ENCODE measurements at regions not wholly inside any gene's neighbourhood (a gene's known extent, or its start where the extent isn't known, plus 50 kb on each side); places are given as distances from the start of the nearest gene placed in this dataset.
"Not testable (repeated sequence)": the region's sequence is repeated elsewhere in the genome, so short reads cannot be mapped to it uniquely, and the experiment has no call there.

GRCh38 chr6:19247181-19247580 lies 590.0 kb upstream of the ID4 start:
- not testable (repeated sequence) for DNase-seq (ENCODE audit: low read depth)

- not testable (repeated sequence) for DNase-seq (ENCODE audit: low read depth)
Observed at GRCh38 chr6:19256123-19256522, 581.0 kb upstream of the ID4 start.

GRCh38 chr6:19261642-19262041 lies 575.5 kb upstream of the ID4 start:
- no peak for DNase-seq (ENCODE audit: low read depth)

DNA sequence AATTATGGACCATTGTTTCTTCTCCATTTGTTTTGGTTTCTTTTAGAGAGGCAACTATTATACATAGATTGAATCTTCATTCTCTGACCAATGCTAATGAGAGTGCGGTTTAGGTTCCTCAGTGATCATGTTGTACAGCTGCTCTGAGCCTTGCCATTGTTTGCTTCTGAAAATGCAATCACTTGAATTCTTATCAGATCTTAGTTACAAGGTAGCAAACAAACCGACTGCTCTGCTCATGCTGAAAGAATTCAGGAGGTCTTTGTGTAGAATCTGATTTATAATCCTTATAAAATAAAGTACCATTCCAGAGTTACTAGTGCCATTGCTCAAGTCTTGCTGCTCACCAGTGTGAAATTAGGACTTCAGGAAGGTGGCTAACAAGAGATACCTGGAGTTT lies 569.1 kb upstream of the ID4 start:
- no peak for DNase-seq (ENCODE audit: low read depth)

GRCh38 chr6:19268718-19269117 lies 568.5 kb upstream of the ID4 start:
- DNase-seq (ENCODE audit: low read depth), result no peak

- DNase-seq (ENCODE audit: low read depth), result no peak
Observed at GRCh38 chr6:19269341-19269898, 567.8 kb upstream of the ID4 start.

DNA sequence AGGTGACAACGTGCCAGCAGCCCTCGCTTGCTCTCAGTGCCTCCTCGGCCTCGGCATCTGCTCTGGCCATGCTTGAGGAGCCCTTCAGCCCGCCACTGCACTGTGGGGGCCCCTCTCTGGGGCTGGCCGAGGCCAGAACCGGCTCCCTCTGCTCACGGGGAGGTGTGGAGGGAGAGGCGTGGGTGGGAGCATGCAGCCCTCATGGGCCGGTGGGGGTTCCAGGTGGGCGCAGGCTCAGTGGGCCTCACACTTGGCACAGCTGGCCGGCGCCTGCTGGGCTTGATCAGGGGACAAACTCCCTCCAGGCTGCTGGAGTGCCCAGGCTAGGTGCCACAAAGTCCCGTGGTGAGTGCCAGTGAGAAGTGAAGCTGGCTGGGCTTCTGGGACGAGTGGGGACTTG lies 566.6 kb upstream of the ID4 start:
- DNase-seq (ENCODE audit: low read depth), result no peak

GRCh38 chr6:19279273-19279684 lies 557.9 kb upstream of the ID4 start:
- DNase-seq (ENCODE audit: low read depth), result no peak

DNA sequence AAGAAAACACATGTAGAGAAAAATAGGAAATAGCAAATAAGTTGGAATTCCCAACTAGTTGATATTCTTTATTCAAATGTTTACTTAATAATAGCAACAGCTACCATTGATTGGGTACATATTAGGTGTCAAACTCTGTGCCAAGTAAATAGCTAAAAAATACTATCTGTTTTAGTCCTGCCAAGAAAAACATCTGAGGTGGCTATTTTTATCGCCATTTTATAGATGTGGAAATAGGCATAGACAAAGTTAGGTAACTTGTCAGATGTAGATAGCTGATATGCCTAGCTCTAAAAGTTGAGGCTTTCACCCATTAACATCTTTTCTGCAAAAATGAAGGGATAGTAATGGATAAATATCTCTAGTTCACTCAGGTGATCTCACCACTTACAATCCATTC lies 549.2 kb upstream of the ID4 start:
- no peak for DNase-seq (ENCODE audit: low read depth)

DNA sequence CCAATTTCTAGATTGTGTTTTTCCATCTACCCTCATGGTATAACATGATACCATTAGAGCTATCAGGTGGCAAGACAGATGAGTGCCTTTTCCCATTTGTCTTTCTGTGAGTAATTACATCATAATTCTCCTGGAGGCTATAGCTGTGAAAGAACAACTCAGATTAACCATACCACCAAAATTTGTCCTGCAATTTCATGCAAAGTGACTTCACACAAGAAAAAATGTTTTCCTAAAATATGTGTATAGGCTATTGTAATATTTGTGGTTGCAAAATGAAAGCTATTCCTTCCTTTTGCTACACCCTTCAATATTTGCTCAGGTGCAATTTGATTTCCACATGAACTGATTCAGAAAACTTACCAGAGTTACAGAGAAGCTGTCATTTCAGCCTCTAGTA lies 547.7 kb upstream of the ID4 start:
- no peak for DNase-seq (ENCODE audit: low read depth)

- DNase-seq (ENCODE audit: low read depth), result no peak
Observed at GRCh38 chr6:19297880-19298279, 539.3 kb upstream of the ID4 start.

DNA sequence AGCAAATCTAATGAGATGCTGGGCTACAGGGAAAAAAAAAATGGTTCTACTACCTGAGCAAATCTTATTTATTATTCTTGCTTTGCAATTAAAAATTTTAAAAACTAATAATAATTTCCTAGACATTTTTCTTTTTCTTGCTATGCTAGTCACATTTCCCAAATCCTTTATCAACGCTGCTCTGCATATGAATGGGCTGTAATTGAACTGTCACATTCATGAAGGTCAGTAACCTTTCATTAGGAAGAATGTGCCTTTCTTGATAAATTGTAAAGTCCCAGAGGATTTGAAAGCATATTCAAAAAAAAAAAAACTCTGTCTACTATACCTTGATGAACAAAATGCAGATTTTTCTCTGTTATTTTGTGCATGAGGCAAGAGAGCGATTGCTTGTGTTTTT lies 538.7 kb upstream of the ID4 start:
- DNase-seq (ENCODE audit: low read depth), result no peak

DNA sequence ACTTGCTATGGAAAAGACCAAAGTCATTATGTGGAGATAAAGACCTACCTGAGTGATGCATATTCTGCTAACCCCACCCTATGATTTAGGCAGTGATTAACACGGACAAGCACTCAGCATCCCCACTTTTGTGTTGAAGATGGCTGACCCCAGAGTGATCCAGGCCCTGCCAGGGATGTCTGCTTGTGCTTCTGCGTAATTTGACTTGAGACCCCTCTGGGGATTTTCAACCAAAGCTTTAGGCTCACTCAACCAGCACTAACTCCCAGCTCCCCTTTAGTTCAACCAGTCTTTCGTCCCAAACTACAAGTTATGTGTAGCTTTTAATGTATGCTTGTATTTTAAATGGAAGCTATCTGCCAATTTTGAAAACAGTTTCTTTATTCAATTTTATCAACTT lies 538.0 kb upstream of the ID4 start:
- DNase-seq (ENCODE audit: low read depth), result no peak

GRCh38 chr6:19301980-19302379 lies 535.2 kb upstream of the ID4 start:
- DNase-seq (ENCODE audit: low read depth), result no peak

DNA sequence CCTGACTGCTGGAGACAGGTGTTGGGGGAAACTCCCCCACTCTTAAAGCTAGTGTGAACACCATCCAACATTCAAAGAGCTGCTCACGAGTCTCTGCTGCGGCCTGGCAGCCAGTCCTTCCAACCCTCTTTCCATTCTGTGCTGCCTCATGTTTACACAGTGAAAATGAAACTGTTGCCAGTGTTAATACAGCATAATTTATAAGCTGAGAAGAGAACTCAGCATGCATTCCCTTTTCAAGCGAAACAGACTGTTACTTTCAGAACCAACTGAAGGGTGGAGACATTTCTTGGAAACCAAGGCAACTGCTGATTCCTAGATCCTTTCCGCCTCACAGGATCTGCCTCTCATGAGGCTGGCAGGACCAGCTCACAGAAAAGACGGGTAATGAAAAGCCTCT lies 533.8 kb upstream of the ID4 start:
- no peak for DNase-seq (ENCODE audit: low read depth)

DNA sequence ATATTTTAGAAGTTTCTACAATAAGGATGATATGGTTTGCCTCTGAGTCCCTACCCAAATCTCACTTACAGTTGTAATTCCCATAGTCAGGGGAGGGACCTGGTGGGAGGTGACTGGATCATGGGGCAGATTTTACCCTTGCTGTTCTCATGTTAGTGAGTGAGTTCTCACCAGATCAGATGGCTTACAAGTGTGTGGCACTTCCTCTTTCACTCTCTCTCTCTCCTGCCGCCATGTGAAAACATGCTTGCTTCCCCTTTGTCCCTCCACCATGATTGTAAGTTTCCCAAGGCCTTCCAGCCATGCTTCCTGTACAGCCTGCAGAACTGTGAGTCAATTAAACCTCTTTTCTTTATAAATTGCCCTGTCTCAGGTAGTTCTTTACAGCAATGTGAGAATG lies 527.5 kb upstream of the ID4 start:
- DNase-seq (ENCODE audit: low read depth), result no peak

- DNase-seq (ENCODE audit: low read depth), result no peak
Observed at GRCh38 chr6:19311786-19312185, 525.4 kb upstream of the ID4 start.

DNA sequence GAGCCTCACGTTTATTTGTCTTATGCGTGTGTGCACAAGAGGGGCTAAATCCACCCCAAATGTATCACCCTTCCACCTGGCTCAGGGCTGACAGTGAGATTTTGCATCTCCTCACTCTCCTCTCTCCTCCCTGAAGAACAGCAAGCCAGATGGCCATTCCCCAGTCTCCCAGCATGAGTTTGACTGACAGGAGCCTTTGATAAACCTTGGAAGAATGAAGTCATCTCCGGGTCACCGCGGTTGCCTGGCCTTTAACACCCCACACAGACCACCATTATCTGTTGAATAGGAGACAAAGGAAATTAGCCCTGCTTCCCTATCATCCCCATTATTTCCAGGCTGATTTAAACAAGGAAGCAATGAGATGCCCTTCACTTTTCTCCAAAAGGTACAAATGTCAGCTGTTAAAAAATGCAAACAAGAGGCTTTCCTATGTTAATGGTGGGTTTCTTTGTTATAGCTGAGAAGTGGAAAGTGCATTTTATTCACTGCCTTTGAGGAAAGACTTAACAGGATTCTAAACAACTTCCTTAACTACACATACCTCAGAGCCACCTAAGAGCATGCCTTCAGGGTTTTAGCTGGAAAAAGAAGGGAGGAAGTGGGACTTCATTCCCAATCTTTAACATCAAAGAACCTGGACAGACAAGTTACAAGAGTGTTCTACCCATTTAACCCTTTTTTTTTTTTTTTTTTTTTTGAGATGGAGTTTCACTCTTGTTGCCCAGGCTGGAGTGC lies 524.8 kb upstream of the ID4 start:
- no peak for DNase-seq (ENCODE audit: low read depth)

DNA sequence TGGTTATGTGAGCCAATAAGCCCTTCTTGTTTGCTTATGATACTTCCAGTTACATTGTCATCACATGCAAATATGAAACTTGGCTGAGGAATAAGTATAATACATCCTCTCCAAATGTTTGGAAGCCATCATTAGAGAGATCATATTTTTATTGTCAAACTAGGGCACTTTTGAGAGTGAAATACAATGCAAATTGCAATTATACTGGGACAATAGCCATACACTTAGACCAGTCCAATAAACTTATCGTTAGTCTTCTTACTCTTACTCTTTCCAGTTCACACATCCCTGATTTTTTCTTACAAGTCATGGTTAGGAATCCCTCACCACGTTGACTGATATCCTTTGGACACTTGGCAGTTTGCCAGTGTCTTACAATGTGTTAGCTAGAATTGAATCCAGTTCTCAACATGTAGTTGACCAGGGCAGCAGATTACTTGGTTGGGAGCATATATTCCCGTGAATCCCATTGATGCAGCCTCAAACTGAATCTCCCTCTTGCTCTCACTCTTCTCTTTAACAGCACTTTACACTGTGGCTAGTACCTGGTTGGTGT lies 519.7 kb upstream of the ID4 start:
- DNase-seq (ENCODE audit: low read depth), result no peak

DNA sequence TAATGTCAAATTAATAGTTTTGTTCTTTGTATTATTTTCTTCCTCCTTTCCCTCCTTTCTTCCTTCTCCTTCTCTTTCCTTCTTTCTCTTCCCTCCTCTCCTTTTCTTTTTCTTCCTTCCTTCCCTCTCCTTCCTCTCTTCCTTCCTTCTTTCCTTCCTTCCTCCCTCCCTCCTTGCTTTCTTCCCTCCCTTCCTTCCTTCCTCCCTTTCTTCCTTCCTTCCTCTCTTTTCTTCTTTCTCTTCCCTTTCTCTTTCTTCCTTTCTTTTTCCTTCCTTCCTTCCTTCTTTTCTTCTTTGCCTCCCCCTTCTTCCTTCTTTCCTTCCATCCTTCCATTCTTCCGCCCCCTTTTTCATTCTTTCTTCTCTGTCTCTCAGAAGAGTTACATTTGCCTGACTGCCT lies 518.2 kb upstream of the ID4 start:
- no peak for DNase-seq (ENCODE audit: low read depth)

- DNase-seq (ENCODE audit: low read depth), result no peak
Observed at GRCh38 chr6:19320111-19320581, 517.0 kb upstream of the ID4 start.

DNA sequence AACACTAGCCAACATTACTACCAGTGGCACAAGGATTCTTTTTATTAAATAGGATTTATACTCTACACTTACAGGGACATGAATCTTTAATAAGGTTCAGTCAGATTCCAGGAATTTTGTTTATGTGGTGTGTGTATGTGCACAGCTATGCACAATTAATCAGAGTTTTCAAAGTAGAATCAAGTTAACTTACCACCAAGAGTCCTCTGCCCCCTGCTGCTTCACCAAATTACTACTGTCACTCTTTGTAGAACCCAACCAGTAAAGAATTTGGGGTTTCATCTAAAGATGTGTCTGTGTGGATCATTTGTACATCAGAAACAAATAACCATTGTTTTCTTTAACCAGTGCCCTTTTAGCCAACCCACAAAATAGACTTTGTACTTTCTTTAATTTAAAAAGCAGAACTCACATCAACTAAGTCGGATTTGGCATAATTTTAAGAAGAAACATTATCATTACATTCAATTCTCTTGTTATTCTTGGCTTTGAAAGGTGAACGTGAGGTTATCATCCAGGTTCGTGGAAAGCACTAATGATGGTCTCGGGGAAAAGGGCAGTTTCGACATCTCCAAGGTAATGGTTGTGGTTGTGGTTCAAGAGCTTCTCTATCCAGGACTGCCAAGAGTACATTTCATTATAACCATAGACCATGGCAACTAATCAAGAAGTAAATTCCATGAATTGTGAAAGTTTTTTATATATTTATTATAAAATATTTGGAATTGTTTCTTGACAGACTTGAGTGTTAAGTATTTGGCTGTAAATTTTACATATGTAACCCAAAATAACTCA lies 514.3 kb upstream of the ID4 start:
- no peak for DNase-seq (ENCODE audit: low read depth)

DNA sequence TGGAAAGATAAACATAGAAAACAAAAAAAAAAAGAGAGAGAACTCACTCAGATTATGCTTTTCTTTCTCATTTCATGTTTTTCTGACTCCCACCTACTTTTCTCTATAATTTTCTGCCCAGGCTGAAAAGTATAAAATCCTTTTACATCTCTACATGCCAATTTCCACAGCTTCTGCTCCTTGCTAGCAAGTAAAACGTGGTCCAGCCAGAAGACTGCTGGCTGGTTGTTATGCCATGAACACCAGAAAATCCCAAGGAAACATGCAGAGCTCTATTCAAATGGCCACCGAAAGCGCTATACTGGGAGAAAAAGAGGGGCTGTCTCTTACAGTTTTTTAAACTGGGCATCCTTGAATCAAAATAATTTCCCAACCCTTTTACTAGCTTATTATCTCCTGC lies 512.8 kb upstream of the ID4 start:
- DNase-seq (ENCODE audit: low read depth), result no peak
